SK-N-SH (cell line): ENCODE measurements at regions not wholly inside any gene's neighbourhood (a gene's known extent, or its start where the extent isn't known, plus 50 kb on each side); places are given as distances from the start of the nearest gene placed in this dataset.

Experiments
- CTCF ChIA-PET: fragments of 300-600, 350-600 bp; formaldehyde crosslinking; extraction: SDS; loops from one replicate; lab custom pipeline; 2021; lab: Yijun Ruan, JAX
- POLR2A ChIA-PET: fragments of 350-600 bp; sonication (Branson Sonifier 250); formaldehyde crosslinking; extraction: SDS; loops from one replicate; lab custom pipeline; 2020; ENCODE audit warnings: antibody characterized with exemption, inconsistent platforms; lab: Yijun Ruan, JAX
- DNase-seq: peaks from one replicate; pipeline ENCODE4 v3.0.0; 2012
- H2AFZ ChIP-seq: fragments of 200-600 bp; sonication (generic); 2 replicates; pipeline ENCODE4 v1.8.1; 2016; ENCODE audit warnings: antibody characterized with exemption, mild to moderate bottlenecking, low read depth
- H3F3A ChIP-seq: fragments of 200-600 bp; sonication (generic); replicated peaks from 2 replicates; pipeline ENCODE3; 2016; ENCODE audit warnings: antibody characterized with exemption, mild to moderate bottlenecking; ENCODE audit not compliant: insufficient read depth
- H3K27ac ChIP-seq, 2 experiments: fragments of 200-500 bp in 1 of 2; fragments of 200-600 bp in 1 of 2; sonication (Bioruptor generic) in 1 of 2; sonication (generic), shearing (Covaris generic) in 1 of 2; 2 replicates each; pipeline versions ENCODE4 v1.5.1 to v1.6.1; 2014 to 2016; ENCODE audit warnings: low read depth in 2 of 2, inconsistent platforms in 1 of 2, low read length in 1 of 2, mild to moderate bottlenecking in 1 of 2, mixed read lengths in 1 of 2
- H3K27me3 ChIP-seq: fragments of 200-600 bp; sonication (generic), shearing (Covaris generic); 2 replicates; pipeline ENCODE4 v1.6.1; 2016; ENCODE audit warnings: mixed run types; ENCODE audit not compliant: insufficient read depth
- H3K36me3 ChIP-seq, 2 experiments: fragments of 200-500 bp in 1 of 2; fragments of 200-600 bp in 1 of 2; sonication (Bioruptor generic) in 1 of 2; sonication (generic) in 1 of 2; replicated peaks in 1 of 2; 2 replicates each; pipeline versions ENCODE3 to v1.5.1; 2014 to 2016; ENCODE audit warnings: low read length in 1 of 2, mild to moderate bottlenecking in 1 of 2; ENCODE audit not compliant: insufficient read depth in 2 of 2, control insufficient read depth in 1 of 2
- H3K4me1 ChIP-seq, 2 experiments: fragments of 200-500 bp in 1 of 2; fragments of 200-600 bp in 1 of 2; sonication (Bioruptor generic) in 1 of 2; sonication (generic), shearing (Covaris generic) in 1 of 2; 2 replicates each; pipeline versions ENCODE4 v1.5.1 to v1.6.1; 2014 to 2016; ENCODE audit warnings: low read depth in 1 of 2, low read length in 1 of 2, mixed run types in 1 of 2; ENCODE audit not compliant: insufficient read depth in 2 of 2, control insufficient read depth in 1 of 2
- H3K4me2 ChIP-seq: fragments of 200-600 bp; sonication (generic), shearing (Covaris generic); 2 replicates; pipeline ENCODE4 v1.6.1; 2017; ENCODE audit warnings: mixed run types
- H3K4me3 ChIP-seq, 2 experiments: fragments of 200-500 bp in 1 of 2; fragments of 200-600 bp in 1 of 2; sonication (Bioruptor generic) in 1 of 2; sonication (generic), shearing (Covaris generic) in 1 of 2; 2 replicates each; pipeline versions ENCODE4 v1.5.1 to v1.8.1; 2014 to 2016; ENCODE audit warnings: low read depth in 2 of 2, inconsistent platforms in 1 of 2, low read length in 1 of 2, mild to moderate bottlenecking in 1 of 2, mixed read lengths in 1 of 2, moderate library complexity in 1 of 2
- H3K79me2 ChIP-seq: fragments of 200-600 bp; sonication (generic); 2 replicates; pipeline ENCODE4 v1.8.1; 2017; ENCODE audit warnings: mild to moderate bottlenecking; ENCODE audit not compliant: insufficient read depth
- H3K9ac ChIP-seq: fragments of 200-600 bp; sonication (generic); 2 replicates; pipeline ENCODE4 v1.6.1; 2017; ENCODE audit warnings: mixed run types
- H3K9me2 ChIP-seq: fragments of 200-600 bp; sonication (generic); 2 replicates; pipeline ENCODE4 v1.6.1; 2017; ENCODE audit warnings: mixed run types
- H3K9me3 ChIP-seq: fragments of 200-600 bp; sonication (generic); 2 replicates; pipeline ENCODE4 v1.6.1; 2017; ENCODE audit warnings: mixed run types, mild to moderate bottlenecking, moderate library complexity
- H4K20me1 ChIP-seq: fragments of 200-600 bp; sonication (generic); 2 replicates; pipeline ENCODE4 v1.6.1; 2017; ENCODE audit warnings: mild to moderate bottlenecking, mixed run types; ENCODE audit not compliant: insufficient read depth
- NFIC ChIP-seq: IDR thresholded peaks from 2 replicates; pipeline ENCODE4 v1.4.0; 2012; ENCODE audit warnings: borderline replicate concordance
- REST ChIP-seq: IDR thresholded peaks from 2 replicates; pipeline ENCODE4 v1.6.1; 2012; ENCODE audit warnings: mild to moderate bottlenecking, low read depth, low read length, moderate library complexity
- SMC3 ChIP-seq: IDR thresholded peaks from 2 replicates; pipeline ENCODE4 v1.6.1; 2012; ENCODE audit warnings: low read depth, low read length, improper control_type of control experiment
- WGBS: methylation state at CpG from one replicate; pipeline ENCODE4 v1.1.6; 2017; ENCODE audit warnings: low lambda C conversion rate; 5-methylcytosine and 5-hydroxymethylcytosine counted together
- TF ChIP-seq, protein P1 (sequence below): fragments of 150-350 bp; IDR thresholded peaks from 2 replicates; pipeline ENCODE4 v1.6.1; 2017; ENCODE audit warnings: antibody characterized with exemption, low read length, low read depth, borderline replicate concordance
- TF ChIP-seq, protein P2 (sequence below): IDR thresholded peaks from 2 replicates; pipeline ENCODE4; 2012

GRCh38 chr1:10897321-10897980 is 101.0 kb upstream of the CASZ1 start:
- H4K20me1 ChIP-seq: no peaks in the 10 kb centered on the region
- no peak overlapping the region for H3K4me3 ChIP-seq
- H3K27me3 ChIP-seq: no peaks in the 10 kb centered on the region
- POLR2A ChIA-PET: no interaction called here
- H3K79me2 ChIP-seq: no peaks in the 10 kb centered on the region
- peaks cover 0 to 35% of the 10 kb centered on the region in 2 experiments; a peak in 1 of 4 replicates for H3K4me1 ChIP-seq
- TF ChIP-seq, protein P1, sequence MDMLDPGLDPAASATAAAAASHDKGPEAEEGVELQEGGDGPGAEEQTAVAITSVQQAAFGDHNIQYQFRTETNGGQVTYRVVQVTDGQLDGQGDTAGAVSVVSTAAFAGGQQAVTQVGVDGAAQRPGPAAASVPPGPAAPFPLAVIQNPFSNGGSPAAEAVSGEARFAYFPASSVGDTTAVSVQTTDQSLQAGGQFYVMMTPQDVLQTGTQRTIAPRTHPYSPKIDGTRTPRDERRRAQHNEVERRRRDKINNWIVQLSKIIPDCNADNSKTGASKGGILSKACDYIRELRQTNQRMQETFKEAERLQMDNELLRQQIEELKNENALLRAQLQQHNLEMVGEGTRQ: no peak
- TF ChIP-seq REST (no peak), SMC3 (no peak)
- H3K36me3 ChIP-seq: no peaks in the 10 kb centered on the region
- no peak for DNase-seq
- no peaks in the 10 kb centered on the region for H3F3A ChIP-seq
- no peaks in the 10 kb centered on the region for H3K9me2 ChIP-seq
- no peak overlapping the region for H2AFZ ChIP-seq
- no peak overlapping the region for H3K9ac ChIP-seq
- 89% methylated on average over 10 of the region's 13 CpGs for WGBS
- no peaks in the 10 kb centered on the region for H3K9me3 ChIP-seq
- H3K27ac ChIP-seq: no peak overlapping the region
- CTCF ChIA-PET: interaction anchor here (1.0 to 3.4 kb wide), 5 partner anchors 8 to 390 kb away, joined by 3 to 17 read pairs (median 5); no protein-coding TSS in a partner anchor
- no peak overlapping the region for H3K4me2 ChIP-seq

DNA sequence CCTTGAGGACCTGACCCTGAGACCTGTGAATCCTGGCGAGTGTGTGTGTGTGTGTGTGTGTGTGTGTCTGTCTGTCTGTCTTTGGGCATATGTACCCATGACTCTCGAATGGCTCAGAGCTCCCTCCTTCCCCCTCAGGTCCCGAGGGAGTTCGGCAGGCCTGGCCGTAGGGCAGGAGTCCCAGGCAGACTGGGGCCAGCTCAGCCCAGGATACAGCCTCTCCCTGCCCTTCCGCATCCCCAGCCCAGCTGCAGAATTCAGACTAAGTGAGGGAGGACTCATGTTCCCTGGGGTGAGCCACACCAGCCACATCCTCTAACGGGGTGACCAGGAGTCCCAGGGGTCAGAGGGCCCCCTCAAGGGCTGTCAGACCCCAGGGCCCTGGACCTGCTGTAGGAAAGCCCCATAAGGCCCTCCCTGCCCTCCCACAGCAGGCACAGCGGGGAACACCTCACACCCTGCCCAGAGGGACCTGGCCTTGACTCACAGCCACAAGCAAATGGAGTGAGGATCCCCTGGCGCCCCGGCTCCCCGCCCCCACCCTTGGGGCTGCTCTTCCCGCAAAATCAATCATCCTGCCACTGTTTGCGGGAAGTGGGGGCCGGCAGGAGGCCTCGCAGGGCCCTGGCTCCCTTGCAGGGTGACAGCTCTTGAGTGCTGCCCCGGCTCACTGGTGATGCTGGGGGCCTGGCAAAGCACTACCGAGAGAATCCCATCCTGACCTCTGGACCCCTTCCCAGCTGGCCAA is 101.7 kb upstream of the CASZ1 start:
- no peak for DNase-seq
- WGBS: 74% methylated on average over 8 of the region's 17 CpGs
- H4K20me1 ChIP-seq: no peaks in the 10 kb centered on the region
- POLR2A ChIA-PET: interaction anchor here (0.6 kb wide), 1 partner anchor 107 kb away, joined by 4 read pairs; no protein-coding TSS in a partner anchor
- no peak overlapping the region for H2AFZ ChIP-seq
- H3K4me2 ChIP-seq: no peak overlapping the region
- CTCF ChIA-PET: interaction anchor here (1.0 to 3.4 kb wide), 7 partner anchors 9 to 391 kb away, joined by 3 to 17 read pairs (median 5); no protein-coding TSS in a partner anchor
- no peaks in the 10 kb centered on the region for H3K36me3 ChIP-seq
- no peaks in the 10 kb centered on the region for H3K9me2 ChIP-seq
- H3K27me3 ChIP-seq: no peaks in the 10 kb centered on the region
- H3F3A ChIP-seq: no peaks in the 10 kb centered on the region
- peaks cover 0 to 35% of the 10 kb centered on the region in 2 experiments; a peak in 1 of 4 replicates for H3K4me1 ChIP-seq
- TF ChIP-seq, protein P2, sequence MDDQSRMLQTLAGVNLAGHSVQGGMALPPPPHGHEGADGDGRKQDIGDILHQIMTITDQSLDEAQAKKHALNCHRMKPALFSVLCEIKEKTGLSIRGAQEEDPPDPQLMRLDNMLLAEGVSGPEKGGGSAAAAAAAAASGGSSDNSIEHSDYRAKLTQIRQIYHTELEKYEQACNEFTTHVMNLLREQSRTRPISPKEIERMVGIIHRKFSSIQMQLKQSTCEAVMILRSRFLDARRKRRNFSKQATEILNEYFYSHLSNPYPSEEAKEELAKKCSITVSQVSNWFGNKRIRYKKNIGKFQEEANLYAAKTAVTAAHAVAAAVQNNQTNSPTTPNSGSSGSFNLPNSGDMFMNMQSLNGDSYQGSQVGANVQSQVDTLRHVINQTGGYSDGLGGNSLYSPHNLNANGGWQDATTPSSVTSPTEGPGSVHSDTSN: peak; percentile 44
- no peak for TF ChIP-seq NFIC
- no peaks in the 10 kb centered on the region for H3K79me2 ChIP-seq
- no peak overlapping the region for H3K9ac ChIP-seq
- H3K9me3 ChIP-seq: no peaks in the 10 kb centered on the region
- no peak overlapping the region for H3K27ac ChIP-seq
- no peak overlapping the region for H3K4me3 ChIP-seq
